ENCODE measurements at regions not wholly inside any gene's neighbourhood (a gene's known extent, or its start where the extent isn't known, plus 50 kb on each side); places are given as distances from the start of the nearest gene placed in this dataset.

GRCh38 chr18:10379522-10379921 lies 74.9 kb upstream of the APCDD1 start:
- H3K27ac ChIP-seq (ENCODE audit: low read depth in 1 of 2, low read length in 2 of 2) = no peak overlapping the region
- no peaks in the 10 kb centered on the region for H3K9me3 Mint-ChIP-seq
- intact Hi-C loops (cut with DNase I, micrococcal nuclease) = no loop called here
- TF ChIP-seq, protein P1, sequence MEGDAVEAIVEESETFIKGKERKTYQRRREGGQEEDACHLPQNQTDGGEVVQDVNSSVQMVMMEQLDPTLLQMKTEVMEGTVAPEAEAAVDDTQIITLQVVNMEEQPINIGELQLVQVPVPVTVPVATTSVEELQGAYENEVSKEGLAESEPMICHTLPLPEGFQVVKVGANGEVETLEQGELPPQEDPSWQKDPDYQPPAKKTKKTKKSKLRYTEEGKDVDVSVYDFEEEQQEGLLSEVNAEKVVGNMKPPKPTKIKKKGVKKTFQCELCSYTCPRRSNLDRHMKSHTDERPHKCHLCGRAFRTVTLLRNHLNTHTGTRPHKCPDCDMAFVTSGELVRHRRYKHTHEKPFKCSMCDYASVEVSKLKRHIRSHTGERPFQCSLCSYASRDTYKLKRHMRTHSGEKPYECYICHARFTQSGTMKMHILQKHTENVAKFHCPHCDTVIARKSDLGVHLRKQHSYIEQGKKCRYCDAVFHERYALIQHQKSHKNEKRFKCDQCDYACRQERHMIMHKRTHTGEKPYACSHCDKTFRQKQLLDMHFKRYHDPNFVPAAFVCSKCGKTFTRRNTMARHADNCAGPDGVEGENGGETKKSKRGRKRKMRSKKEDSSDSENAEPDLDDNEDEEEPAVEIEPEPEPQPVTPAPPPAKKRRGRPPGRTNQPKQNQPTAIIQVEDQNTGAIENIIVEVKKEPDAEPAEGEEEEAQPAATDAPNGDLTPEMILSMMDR (IDR thresholded peaks at IDR 0.05) = no peak
- H3K4me1 ChIP-seq (ENCODE audit: insufficient read depth, low read length) = no peaks in the 10 kb centered on the region
- ChIA-PET CTCF (no interaction called here), POLR2A (no interaction called here)
- H3K27me3 Mint-ChIP-seq = peaks cover 4% of the 10 kb centered on the region
- no peak overlapping the region for H3K4me3 ChIP-seq (ENCODE audit: low read length)
- DNase-seq = peak in 1 of 14 experiments; percentile 25
- H3K36me3 ChIP-seq (ENCODE audit: insufficient read depth, low read length) = no peaks in the 10 kb centered on the region
- H3K27ac Mint-ChIP-seq = no peak overlapping the region
- no peaks in the 10 kb centered on the region for H3K36me3 Mint-ChIP-seq (ENCODE audit: low read depth)
- no peaks in the 10 kb centered on the region for H3K4me1 Mint-ChIP-seq (ENCODE audit: low read depth)
- ATAC-seq (ENCODE audit: poor library complexity) = no peak
- H3K27me3 ChIP-seq (ENCODE audit: control insufficient read depth in 1 of 2, insufficient read depth in 2 of 2, low read length in 2 of 2) = no peaks in the 10 kb centered on the region
- H3K4me3 Mint-ChIP-seq = no peak overlapping the region
- H3K9me3 ChIP-seq (ENCODE audit: control insufficient read depth in 1 of 2, insufficient read depth in 1 of 2, low read length in 2 of 2) = peaks cover 0 to 2% of the 10 kb centered on the region in 2 experiments

DNA sequence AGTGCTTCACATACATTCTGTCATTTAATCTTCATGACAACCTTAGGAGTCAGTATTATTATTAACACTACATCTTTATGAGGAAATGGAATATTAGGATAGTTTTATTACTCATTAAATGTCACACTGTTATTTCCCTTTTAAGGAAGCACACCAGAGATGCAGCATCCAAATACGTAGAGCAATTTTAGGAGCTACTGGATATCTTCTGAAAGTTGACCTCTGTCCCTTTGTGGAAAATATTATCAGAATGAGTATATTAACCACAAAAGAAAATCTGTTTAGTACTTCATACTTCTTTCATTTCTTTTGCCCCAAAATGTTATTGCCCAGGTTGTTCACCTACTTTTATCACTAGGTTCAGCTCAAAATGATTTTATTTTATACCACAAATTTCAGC lies 72.9 kb upstream of the APCDD1 start:
- POLR2A ChIA-PET = no interaction called here
- H3K4me3 ChIP-seq (ENCODE audit: low read length) = no peak overlapping the region
- H3K27me3 Mint-ChIP-seq = peaks cover 4% of the 10 kb centered on the region
- no peaks in the 10 kb centered on the region for H3K27me3 ChIP-seq (ENCODE audit: control insufficient read depth in 1 of 2, insufficient read depth in 2 of 2, low read length in 2 of 2)
- H3K27ac ChIP-seq (ENCODE audit: low read depth in 1 of 2, low read length in 2 of 2) = no peak overlapping the region
- H3K4me1 Mint-ChIP-seq (ENCODE audit: low read depth) = no peaks in the 10 kb centered on the region
- no peaks in the 10 kb centered on the region for H3K4me1 ChIP-seq (ENCODE audit: insufficient read depth, low read length)
- H3K9me3 ChIP-seq (ENCODE audit: control insufficient read depth in 1 of 2, insufficient read depth in 1 of 2, low read length in 2 of 2) = no peaks in the 10 kb centered on the region
- ATAC-seq (ENCODE audit: poor library complexity) (no peak), DNase-seq (no peak)
- H3K27ac Mint-ChIP-seq = no peak overlapping the region
- H3K4me3 Mint-ChIP-seq = no peak overlapping the region
- intact Hi-C loops (cut with DNase I, micrococcal nuclease) = no loop called here
- no peaks in the 10 kb centered on the region for H3K36me3 Mint-ChIP-seq (ENCODE audit: low read depth)
- no peaks in the 10 kb centered on the region for H3K36me3 ChIP-seq (ENCODE audit: insufficient read depth, low read length)
- CTCF ChIA-PET = no interaction called here
- H3K9me3 Mint-ChIP-seq = no peaks in the 10 kb centered on the region
- TF ChIP-seq, protein P1 (IDR thresholded peaks at IDR 0.05) = no peak

DNA sequence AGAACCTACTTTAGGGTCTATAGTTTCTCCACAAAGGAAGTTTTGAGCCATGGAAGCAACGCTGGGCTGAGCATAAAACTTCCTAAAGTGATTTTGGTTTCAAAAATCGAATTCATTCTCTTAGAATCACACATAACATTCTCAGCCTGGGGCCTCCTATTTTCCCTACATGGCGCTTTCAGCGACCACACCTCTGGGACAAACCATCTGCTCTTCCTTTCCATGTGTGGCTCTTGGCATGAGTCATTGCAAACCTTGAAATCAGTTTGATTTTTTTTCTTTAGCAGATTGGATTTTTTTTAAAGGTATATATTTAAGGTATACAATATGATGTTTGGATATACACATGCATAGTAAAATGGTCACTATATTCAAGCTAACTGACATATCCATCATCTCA lies 72.5 kb upstream of the APCDD1 start:
- H3K9me3 ChIP-seq (ENCODE audit: control insufficient read depth in 1 of 2, insufficient read depth in 1 of 2, low read length in 2 of 2) = no peaks in the 10 kb centered on the region
- Mint-ChIP-seq H3K27me3 (peaks cover 5% of the 10 kb centered on the region), H3K27ac (no peak overlapping the region), H3K4me1 (ENCODE audit: low read depth) (no peaks in the 10 kb centered on the region), H3K4me3 (no peak overlapping the region), H3K36me3 (ENCODE audit: low read depth) (no peaks in the 10 kb centered on the region), H3K9me3 (no peaks in the 10 kb centered on the region)
- intact Hi-C loops (cut with DNase I, micrococcal nuclease) = no loop called here
- H3K4me3 ChIP-seq (ENCODE audit: low read length) = no peak overlapping the region
- H3K36me3 ChIP-seq (ENCODE audit: insufficient read depth, low read length) = no peaks in the 10 kb centered on the region
- TF ChIP-seq, protein P1 (IDR thresholded peaks at IDR 0.05) = no peak
- CTCF ChIA-PET = no interaction called here
- no peak for DNase-seq
- H3K27me3 ChIP-seq (ENCODE audit: control insufficient read depth in 1 of 2, insufficient read depth in 2 of 2, low read length in 2 of 2) = peaks cover 0 to 2% of the 10 kb centered on the region in 2 experiments
- ATAC-seq (ENCODE audit: poor library complexity) = no peak
- no peaks in the 10 kb centered on the region for H3K4me1 ChIP-seq (ENCODE audit: insufficient read depth, low read length)
- POLR2A ChIA-PET = no interaction called here
- H3K27ac ChIP-seq (ENCODE audit: low read depth in 1 of 2, low read length in 2 of 2) = no peak overlapping the region
